ENCODE measurements at regions not wholly inside any gene's neighbourhood (a gene's known extent, or its start where the extent isn't known, plus 50 kb on each side); places are given as distances from the start of the nearest gene placed in this dataset.

DNA sequence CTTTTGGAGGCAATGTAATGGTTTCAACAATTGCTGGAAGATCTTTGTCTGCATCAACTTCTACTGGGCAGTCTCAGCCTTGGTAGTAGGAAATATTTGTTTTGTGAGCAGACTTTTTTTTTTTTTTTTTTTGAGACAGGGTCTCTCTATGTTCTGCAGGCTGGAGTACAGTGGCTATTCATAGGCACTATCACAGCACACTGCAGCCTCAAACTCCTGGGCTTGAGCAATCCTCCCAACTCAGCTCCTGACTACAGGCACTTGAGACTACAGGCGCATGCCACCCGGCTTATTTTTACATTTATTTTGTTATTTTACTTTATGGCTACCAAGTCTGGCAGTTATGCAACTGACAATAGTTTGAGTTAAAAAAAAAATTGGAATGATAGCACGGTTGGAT is 187.3 kb downstream of the SNX18 start:
- CTCF ChIA-PET = no interaction called here
- POLR2A ChIA-PET = no interaction called here

DNA sequence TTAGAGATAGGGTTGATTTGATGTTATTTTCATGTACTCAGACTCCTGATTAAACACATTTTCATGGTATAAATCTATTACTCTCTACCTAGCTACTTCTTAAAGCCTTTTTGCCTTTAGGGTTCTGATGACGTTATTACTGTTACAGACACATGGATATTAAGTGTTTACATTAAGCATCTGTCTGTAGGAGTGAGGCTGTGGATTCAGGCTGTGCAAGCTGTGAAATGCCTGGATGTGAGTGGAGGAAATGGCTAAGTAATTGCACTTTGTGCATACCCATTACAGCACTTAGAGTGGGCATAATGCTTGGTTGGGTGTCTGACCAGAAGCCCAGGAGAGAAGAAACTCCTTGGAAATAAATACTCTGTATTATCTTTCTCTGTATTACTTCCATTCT is 186.8 kb downstream of the SNX18 start:
- POLR2A ChIA-PET = no interaction called here
- CTCF ChIA-PET = no interaction called here

DNA sequence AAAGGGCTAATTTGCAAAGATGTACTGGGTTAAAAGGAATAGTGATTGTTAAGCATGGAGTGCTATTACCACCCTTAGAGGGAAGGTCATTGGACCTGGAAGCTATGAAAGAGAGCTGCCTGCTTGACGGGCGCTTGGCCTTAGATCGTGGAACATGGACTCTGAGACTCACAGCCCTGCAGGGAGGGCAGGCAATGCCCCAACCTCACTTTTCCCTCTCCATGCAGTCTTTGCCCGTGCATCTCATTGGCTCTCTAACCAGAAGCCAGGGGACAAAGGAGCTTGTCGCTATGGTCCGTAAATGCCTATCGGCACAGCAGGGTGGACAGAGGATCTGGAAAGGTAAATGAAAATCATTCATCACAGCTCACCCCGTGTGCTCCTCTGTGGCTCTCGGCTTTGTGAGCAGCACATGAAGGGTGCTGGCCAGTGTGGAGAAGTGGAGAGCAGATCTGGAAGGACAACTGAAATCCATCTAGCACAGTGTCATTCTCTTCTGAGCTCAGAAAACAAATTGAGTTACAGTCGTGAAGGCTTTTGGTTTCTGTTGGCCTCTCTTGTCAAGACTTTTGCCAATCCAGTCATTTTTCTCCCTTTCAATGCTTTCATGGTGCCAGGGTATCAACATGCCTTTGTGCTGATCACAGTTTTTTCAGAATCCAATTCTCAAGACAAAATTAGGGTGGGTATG is 186.2 kb downstream of the SNX18 start:
- POLR2A ChIA-PET = no interaction called here
- CTCF ChIA-PET = no interaction called here

DNA sequence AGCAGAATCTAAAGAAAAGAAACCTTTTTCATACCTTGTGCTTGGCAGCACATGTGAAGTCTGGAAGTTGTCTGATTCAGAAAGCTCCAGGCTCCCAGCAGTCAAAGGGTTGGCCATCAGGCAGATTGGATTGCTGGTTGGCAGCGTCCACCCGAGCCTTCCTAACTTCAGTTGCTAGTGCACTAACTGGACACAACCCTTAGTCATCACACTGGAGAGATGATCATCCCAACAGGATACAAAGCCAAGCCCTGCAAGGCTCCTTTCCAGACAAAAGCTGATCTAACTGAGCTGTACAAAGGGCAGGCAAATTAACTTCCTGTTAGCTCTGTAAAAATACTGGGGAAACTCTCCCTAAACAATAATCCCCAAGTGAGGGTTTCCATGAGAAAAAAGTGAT is 185.6 kb downstream of the SNX18 start:
- POLR2A ChIA-PET = no interaction called here
- CTCF ChIA-PET = no interaction called here

DNA sequence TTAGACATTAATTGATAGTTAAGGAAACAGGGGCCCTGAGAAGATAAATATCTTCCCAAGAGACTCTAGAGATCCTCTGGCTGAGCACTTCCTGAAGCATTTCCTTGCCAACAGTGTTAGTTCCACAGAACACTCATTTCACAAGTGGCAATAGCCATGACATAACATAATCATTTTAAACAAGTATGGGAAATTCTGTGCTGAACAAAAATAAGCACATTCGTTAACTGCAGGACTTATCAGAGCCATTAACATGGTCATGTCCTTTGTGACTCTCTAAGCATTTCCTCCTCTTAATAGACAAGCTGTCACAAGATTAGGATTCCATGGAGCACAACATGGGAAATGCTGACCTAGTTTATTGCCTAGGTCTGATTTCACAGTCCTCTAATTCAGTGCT is 184.9 kb downstream of the SNX18 start:
- ChIA-PET POLR2A (no interaction called here), CTCF (no interaction called here)

DNA sequence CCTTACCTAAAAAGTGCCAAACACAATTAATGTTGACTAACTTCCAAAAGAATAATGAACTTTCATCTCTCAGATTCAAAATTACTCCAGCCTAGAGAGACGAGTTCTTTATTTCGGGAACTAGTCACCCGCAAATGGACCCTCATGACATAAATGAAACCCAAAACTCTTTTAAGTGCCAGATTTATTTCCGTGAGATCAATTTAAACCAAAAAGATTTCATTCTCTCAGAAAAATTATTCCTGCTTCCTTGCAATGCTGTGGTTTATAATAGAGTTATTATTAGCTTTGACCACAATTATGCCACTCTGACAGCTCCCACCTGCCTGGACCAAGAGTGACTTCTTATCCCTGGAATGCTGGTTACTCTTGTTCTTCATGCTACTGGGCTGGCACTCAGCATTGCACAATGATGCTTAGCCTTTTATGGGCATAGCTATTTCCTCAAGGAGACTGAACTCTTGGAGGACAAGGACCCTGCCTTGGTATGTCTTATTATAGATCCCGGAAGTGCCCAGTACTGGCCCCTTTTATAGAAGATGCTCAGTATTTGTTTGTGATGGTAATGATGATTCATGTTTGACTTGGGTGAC is 183.5 kb downstream of the SNX18 start:
- ChIA-PET POLR2A (no interaction called here), CTCF (no interaction called here)

DNA sequence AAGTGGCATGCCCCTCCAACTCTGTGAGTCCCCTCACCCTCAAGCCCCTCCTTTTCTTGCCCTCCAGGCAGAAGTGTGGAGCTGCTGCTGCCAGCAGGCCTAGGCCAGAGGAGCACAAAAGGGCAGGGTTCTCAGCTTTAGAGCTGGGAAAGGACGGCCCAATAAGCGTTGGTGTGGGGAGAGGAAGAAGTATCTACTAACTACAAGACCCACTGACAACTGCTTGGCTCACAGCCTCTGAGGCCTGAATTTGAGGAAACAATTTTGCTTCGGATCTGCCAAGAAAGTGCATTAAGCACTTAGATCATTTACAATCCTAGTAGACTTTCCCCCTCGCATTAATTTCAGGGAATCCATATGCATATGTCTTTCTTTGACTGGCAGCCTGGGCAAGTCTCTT is 179.4 kb downstream of the SNX18 start:
- POLR2A ChIA-PET = no interaction called here

DNA sequence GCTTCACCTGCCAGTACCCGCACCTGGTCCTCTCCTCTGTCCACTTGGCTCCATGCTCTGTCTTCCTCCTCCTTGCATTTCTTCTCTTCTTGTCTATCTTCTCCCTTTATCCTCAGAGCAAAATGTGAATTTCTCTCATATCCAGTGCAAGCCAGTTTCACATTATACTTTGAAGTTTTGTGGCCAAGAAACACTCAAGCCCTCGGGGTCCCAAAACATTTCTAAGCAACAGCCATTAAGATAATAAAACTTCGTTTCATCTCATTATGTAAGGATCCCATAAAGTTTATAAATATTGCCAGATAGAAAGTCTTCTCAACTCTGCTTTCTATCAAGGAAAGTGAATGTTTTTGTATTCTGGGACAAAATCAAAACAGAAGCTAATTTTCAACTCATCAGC is 178.8 kb downstream of the SNX18 start:
- POLR2A ChIA-PET = no interaction called here
- CTCF ChIA-PET = no interaction called here

More for the DNA sequence above, 179.4 kb downstream of the SNX18 start:
- CTCF ChIA-PET = no interaction called here

DNA sequence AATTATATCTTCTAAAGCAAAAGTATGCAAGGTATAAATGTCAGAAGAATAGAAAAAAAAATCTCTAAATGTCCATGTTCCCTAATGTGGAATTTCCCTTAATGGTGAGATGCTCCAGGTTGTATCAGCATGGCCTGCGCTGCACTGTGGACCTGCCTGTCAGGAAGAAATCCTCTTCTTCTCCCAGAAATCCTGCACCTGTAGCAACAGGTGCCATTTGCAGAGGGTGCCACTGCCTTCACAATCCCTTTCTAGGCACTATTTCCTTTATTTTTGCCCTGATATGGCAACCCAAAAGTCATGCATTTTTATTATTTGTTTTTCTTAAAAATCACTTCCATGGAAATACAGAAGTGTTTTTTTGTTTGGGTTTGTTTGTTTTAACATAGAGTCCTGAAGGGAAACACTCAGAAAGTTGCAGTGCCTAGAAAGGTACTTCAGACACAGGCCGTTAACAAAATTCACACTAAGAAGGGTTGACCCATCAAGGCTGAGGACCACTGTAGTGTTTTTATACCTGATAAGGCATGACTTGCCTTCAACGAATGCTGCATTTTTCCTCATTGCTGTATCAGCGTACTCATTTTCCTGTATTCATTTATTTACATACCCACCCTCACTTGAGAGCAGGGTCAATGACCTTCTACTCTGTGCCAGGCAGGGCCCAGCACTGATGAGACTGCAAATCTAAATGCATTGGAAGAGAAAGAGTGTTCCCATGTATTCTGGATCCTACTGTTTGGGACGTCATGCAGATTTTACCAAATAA is 177.8 kb downstream of the SNX18 start:
- ChIA-PET POLR2A (no interaction called here), CTCF (no interaction called here)

DNA sequence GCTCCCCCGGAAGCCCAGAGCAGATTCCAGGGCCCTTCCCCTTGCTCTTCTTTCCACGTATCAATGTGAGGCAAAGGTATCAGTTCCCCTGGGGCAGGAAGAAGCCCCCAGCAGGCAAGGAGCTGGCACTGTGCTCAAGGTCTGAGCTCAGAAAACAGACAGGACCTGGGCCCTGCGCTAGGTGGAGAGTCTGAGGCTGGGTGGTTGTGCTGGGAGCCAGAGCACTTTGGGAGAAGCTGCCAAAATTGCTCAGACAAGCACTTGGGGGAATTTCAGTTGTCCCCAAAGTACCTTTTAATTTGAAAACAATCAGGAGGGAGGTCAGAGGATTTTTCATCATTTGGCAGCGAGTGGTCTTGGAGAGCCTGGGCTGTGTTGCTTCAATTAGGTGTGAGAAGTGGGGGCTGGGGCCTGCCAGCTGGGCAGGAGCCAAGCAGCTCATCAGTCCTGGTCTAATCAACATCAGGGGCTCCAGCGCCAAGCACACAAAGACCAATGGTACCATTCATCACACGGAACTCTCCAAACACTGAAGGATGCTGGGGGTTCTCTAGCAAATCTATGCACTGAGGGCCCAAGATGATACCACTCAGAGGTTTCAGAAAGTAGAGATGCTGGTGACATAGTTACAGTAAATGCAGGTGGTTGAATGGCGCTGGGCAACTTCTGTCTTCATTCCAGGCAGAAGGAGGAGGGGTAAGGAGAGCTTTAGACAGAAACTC is 176.5 kb downstream of the SNX18 start:
- POLR2A ChIA-PET = no interaction called here
- CTCF ChIA-PET = no interaction called here

DNA sequence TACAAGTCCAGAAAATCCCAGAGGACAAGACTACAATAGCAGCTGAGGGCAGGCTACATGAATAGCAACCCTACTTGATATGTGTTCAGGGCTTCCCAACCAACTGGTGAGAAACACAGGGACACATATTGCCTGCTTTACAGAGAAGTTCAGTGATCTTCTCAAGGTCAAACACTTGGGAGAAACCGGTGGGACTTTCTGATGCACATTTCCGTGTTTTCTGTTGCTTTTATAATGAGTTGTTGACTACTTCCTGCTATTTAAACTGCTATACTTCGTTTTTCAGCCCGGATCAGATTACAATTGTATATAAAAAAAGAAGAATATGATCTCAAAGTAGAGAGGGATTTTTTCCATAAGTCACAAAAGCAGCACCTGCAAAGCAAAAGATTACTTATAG is 175.1 kb downstream of the SNX18 start:
- CTCF ChIA-PET = no interaction called here
- POLR2A ChIA-PET = no interaction called here

DNA sequence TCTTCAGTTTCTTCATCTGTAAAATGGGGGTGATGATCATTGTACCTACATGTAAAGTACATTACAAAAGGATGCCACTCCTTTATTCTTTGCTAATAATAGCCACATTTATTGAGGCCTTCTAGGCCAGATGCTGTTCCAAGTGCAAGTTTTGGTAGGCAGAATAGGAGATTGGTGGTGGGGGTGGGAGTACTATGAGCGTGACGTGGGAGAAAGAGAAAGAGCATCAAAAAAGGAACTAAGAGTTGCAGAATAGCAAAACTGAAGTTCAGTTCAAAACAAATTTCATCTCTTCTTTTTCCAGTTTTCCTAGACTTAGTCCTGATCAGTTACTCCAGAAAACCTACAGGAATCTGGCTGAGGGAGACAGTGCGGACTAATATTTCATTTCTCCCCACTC is 174.1 kb downstream of the SNX18 start:
- POLR2A ChIA-PET = no interaction called here
- CTCF ChIA-PET = no interaction called here

DNA sequence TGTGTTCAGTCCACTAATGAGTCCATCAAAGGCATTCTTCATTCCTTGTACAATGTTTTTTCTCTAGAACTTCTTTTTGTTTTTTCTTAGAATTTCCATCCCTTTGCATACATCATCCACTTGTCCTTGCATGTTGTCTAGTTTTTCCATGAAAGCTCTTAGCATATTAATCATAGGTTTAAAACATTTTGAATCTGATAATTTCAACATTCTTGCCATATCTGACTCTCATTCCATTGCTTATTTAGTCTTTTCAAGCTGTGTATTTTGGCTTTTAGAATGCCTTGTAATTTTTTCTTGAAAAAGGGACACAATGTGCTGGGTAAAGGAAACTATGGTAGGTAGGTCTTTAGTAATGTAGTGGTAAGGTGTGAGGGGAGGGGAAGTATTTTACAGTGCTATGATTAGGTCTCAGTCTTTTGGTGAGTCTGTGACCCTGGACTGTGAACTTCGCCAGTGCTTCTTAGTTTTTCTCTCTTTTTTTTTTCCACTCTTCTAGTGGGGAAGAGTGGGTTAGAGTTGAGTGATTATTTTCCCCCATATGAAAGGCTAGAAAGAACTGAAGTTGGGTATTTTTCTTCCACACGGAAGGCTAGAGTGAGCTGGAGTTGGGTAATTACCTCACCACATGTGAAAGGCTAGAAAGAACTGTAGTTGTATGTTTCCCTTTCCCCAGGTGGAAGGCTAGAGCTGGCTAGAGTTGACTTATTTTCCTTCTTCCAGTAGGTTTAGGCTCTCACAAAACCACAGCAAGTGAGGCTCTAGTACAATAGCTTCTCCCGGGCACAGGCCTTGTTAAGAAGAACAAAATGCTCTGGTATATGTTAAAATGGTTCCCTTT is 172.1 kb downstream of the SNX18 start:
- ChIA-PET POLR2A (no interaction called here), CTCF (no interaction called here)

DNA sequence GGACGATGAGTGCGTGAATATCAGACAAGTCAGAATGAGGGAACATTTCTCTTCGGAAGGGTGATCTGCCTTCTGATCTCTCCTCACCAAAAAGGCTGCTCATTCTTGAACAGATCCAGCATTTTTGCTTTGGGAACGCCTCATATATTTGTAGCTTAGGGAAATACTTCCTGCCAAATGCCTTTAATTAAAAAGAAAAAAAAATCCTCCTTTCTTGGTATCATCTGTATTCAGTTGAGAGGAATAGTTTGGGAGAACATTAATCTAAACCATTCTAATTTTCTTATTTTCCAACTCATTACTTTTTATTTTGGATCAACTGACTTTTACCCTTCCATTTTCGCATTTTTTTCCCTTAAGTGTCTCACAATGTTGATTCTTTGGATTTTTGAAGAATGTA is 163.4 kb downstream of the SNX18 start:
- POLR2A ChIA-PET = no interaction called here
- CTCF ChIA-PET = interaction anchor here (1.4 kb wide), 1 partner anchor 14 kb away, joined by 3 read pairs; no protein-coding TSS in a partner anchor

DNA sequence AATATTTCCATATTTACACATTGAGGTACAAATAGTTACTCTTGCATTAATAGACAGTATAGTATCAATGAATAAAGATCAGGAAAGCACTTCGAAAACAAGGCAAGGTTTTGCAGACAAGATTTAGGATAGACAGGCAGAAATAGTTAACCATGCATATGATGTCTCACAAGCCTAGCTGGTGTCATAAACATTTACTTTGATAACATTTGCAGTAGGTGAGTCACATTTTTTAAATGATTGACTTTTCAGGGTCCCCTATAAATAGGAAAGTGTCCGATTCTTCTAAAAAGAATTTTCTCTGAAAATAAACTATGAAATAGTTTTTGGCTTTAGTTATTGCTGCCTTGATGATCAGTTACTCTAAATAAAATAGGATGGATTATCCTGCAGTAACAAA is 162.1 kb downstream of the SNX18 start:
- CTCF ChIA-PET = no interaction called here

DNA sequence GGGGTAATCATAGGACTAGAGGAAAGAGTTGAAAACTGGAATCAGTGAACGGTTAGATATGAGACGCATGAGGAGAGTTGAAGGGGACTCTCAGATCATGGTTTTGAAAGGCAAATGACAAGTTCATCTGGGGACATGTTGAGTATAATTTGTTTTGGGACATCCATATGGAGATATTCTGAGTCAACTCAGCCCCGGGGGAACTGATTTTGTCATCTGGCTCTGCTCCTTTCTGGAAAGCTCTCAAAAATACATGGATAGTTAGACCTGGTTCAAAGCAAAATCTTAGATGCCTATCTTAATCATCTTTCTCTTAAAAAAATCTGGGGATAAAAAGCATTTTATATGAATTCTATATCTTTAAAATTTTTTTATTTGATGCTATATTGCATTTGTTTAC is 161.2 kb downstream of the SNX18 start:
- CTCF ChIA-PET = interaction anchor here (0.6 kb wide), 1 partner anchor 1258 kb away, joined by 4 read pairs; no protein-coding TSS in a partner anchor
- POLR2A ChIA-PET = no interaction called here

More for the DNA sequence above, 162.1 kb downstream of the SNX18 start:
- POLR2A ChIA-PET = no interaction called here

DNA sequence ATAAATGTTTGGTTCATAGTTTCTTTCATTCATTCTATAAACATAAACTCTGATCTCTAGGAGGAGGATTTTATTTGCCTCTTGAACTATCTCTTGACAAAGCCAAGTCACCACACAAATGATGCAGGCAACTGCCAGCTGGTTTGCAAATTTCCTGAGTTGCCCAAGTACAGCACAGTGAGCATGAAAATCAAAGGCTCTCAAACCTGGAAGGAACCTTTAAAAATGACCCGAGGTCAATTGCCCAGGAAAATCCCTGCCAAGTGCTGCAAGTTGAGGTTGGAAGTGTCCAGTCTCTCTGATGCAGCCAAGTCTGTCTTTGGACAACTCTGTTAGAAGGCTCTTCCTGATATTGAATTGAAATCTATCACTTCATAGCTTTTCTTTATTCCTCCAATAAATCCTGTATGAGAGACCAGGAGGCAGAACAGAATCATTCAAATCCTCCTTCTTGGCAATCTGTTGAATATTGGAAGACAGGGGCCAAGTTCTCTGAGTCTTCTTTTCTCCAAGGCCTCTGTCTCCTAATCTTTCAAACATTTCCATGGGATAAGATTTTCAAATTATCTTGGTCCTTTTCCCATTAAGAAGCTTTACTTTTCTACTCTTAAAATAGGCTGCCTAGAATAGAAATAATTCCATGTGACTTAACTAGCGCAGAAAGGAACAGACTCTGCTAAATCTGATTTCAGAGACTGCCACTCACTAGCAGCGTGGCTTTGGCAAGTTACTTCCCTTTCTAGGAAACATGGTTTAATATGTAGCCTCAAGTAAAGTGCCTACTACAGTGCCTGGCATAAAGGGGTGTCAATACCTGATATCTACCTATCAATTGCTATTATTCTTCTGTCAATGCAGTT is 159.2 kb downstream of the SNX18 start:
- ChIA-PET POLR2A (no interaction called here), CTCF (no interaction called here)

DNA sequence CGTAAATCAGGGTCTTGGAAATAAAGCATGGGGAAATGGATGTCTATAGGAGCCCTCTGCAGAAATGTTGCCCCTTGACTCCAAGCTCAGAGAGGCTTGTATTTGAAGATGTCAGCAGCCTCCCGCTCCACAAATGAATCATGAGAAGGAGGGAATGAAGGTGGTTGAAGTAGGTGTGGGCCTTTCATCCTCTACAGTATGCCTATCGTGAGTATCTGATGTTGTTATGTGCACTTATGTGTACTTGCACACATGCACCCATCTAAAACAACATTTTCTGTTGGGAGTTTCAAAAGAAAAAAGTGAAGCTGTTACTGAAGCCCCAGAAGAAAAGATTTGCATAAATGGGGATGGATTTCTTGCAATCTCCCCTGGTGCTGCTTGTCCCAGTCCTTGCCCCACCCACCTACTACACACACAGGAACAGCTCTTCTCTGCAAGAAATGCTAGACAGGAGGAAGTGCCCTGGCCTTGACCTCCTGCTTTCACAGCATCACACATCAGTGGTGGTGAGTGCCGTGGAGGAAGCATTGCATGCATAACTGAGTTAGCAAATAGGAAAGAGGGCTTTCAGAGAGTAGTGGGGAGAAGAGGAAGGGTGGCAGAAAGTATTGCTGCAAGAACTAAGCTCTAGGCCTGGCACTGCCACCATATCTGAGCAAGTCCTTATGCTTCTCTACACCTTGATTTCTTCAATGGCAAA is 156.1 kb downstream of the SNX18 start:
- ChIA-PET CTCF (no interaction called here), POLR2A (no interaction called here)
